Esophagus muscularis mucosa (tissue), 4 donors: ENCODE measurements at regions not wholly inside any gene's neighbourhood (a gene's known extent, or its start where the extent isn't known, plus 50 kb on each side); places are given as distances from the start of the nearest gene placed in this dataset.

Source experiments
- CTCF ChIP-seq, 3 experiments: fragments of 200-600 bp in 2 of 3; fragments of 450-650 bp in 1 of 3; sonication (generic) in 2 of 3; IDR thresholded peaks; one replicate each; pipeline ENCODE4 v1.5.1; 2017 to 2019; ENCODE audit warnings: antibody characterized with exemption in 3 of 3, mild to moderate bottlenecking in 2 of 3, moderate library complexity in 1 of 3
- EP300 ChIP-seq: sonication (generic); formaldehyde crosslinking; IDR thresholded peaks from one replicate; pipeline ENCODE4 v1.6.1; 2017; ENCODE audit warnings: antibody characterized with exemption
- POLR2A ChIP-seq: fragments of 450-650 bp; IDR thresholded peaks from one replicate; pipeline ENCODE4 v1.6.1; 2017; ENCODE audit warnings: antibody characterized with exemption, moderate library complexity, mild to moderate bottlenecking, low read depth
- POLR2AphosphoS5 ChIP-seq, 2 donors: sonication (generic); formaldehyde crosslinking; IDR thresholded peaks; one replicate each; pipeline ENCODE4 v1.6.1; 2017; ENCODE audit warnings: antibody characterized with exemption in 2 of 2

- TF ChIP-seq CTCF (IDR thresholded peaks at IDR 0.05) (no peak), POLR2A (no peak), EP300 (no peak), POLR2AphosphoS5 (IDR thresholded peaks at IDR 0.05) (peak; percentile 55 to 65)
These were observed 82.6 kb upstream of the CNKSR3 start for GRCh38 chr6:154593122-154593521.
